ENCODE measurements at regions not wholly inside any gene's neighbourhood (a gene's known extent, or its start where the extent isn't known, plus 50 kb on each side); places are given as distances from the start of the nearest gene placed in this dataset.

GRCh38 chr4:14812101-14812500 is 190.2 kb upstream of the CPEB2 start:
- H3K79me2 ChIP-seq (ENCODE audit: low read depth): no peaks in the 10 kb centered on the region
- no peaks in the 10 kb centered on the region for H3K27me3 ChIP-seq
- Mint-ChIP-seq H3K27ac (no peak overlapping the region), H3K27me3 (ENCODE audit: insufficient read depth, low read depth) (no peaks in the 10 kb centered on the region), H3K36me3 (no peaks in the 10 kb centered on the region), H3K4me1 (no peaks in the 10 kb centered on the region), H3K4me3 (no peak overlapping the region), H3K9me3 (no peaks in the 10 kb centered on the region)
- H3K4me3 ChIP-seq: no peak overlapping the region
- no peak overlapping the region for H3K27ac ChIP-seq
- no peaks in the 10 kb centered on the region for H3K9me3 ChIP-seq (ENCODE audit: low read depth)
- no peaks in the 10 kb centered on the region for H3K36me3 ChIP-seq
- no peak for DNase-seq (ENCODE audit: low spot score)
- H4K20me1 ChIP-seq (ENCODE audit: low read depth): no peaks in the 10 kb centered on the region
- no peaks in the 10 kb centered on the region for H3F3A ChIP-seq (ENCODE audit: low read depth)
- no peak overlapping the region for H3K4me2 ChIP-seq
- no peaks in the 10 kb centered on the region for H3K4me1 ChIP-seq
- no peak overlapping the region for H2AFZ ChIP-seq (replicated peaks)
- TF ChIP-seq CTCF (IDR thresholded peaks at IDR 0.05) (no peak), EZH2 (IDR thresholded peaks at IDR 0.05) (no peak), EZH2phosphoT487 (IDR thresholded peaks at IDR 0.05) (no peak)
- H3K9ac ChIP-seq: no peak overlapping the region

GRCh38 chr4:14816623-14817261 is 185.5 kb upstream of the CPEB2 start:
- Histone ChIP-seq H3K4me1 (no peaks in the 10 kb centered on the region), H3F3A (ENCODE audit: low read depth) (no peaks in the 10 kb centered on the region), H3K27me3 (no peaks in the 10 kb centered on the region), H3K9me3 (ENCODE audit: low read depth) (no peaks in the 10 kb centered on the region), H3K27ac (no peak overlapping the region), H3K9ac (no peak overlapping the region), H3K79me2 (ENCODE audit: low read depth) (no peaks in the 10 kb centered on the region), H2AFZ (replicated peaks) (no peak overlapping the region), H3K4me2 (no peak overlapping the region), H3K36me3 (no peaks in the 10 kb centered on the region), H3K4me3 (no peak overlapping the region), H4K20me1 (ENCODE audit: low read depth) (no peaks in the 10 kb centered on the region)
- no peaks in the 10 kb centered on the region for H3K4me1 Mint-ChIP-seq
- H3K27me3 Mint-ChIP-seq (ENCODE audit: insufficient read depth, low read depth): no peaks in the 10 kb centered on the region
- H3K36me3 Mint-ChIP-seq: no peaks in the 10 kb centered on the region
- H3K9me3 Mint-ChIP-seq: no peaks in the 10 kb centered on the region
- TF ChIP-seq EZH2phosphoT487 (IDR thresholded peaks at IDR 0.05): no peak
- no peak for TF ChIP-seq EZH2 (IDR thresholded peaks at IDR 0.05)
- no peak for TF ChIP-seq CTCF (IDR thresholded peaks at IDR 0.05)
- no peak for DNase-seq (ENCODE audit: low spot score)
- H3K4me3 Mint-ChIP-seq: no peak overlapping the region
- H3K27ac Mint-ChIP-seq: no peak overlapping the region

DNA sequence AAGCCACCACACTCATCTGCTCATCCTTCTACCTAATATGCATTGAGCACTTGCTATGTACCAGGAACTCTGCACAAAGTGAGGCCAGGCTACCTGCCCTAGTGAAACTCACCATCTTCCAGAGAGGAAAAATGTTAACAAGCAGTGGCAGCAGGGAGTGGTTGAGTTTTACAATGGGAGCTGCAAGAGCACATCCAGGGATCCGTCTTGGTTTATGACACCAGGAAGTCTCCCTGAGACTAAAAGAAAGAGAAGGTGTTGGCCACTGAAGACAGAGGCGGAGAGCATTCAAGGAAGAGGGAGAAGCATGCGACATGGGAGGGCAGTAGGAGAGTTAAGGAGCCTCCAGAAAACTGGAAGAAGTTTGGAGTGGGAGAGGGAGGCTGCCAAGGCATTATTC is 178.1 kb upstream of the CPEB2 start:
- Mint-ChIP-seq H3K4me3 (no peak overlapping the region), H3K27ac (no peak overlapping the region), H3K9me3 (no peaks in the 10 kb centered on the region), H3K27me3 (ENCODE audit: insufficient read depth, low read depth) (peaks cover 6% of the 10 kb centered on the region), H3K36me3 (no peaks in the 10 kb centered on the region), H3K4me1 (peaks cover 5% of the 10 kb centered on the region)
- no peaks in the 10 kb centered on the region for H3K27me3 ChIP-seq
- no peaks in the 10 kb centered on the region for H3K36me3 ChIP-seq
- TF ChIP-seq EZH2 (IDR thresholded peaks at IDR 0.05) (no peak), CTCF (IDR thresholded peaks at IDR 0.05) (no peak), EZH2phosphoT487 (IDR thresholded peaks at IDR 0.05) (no peak)
- no peak overlapping the region for H3K27ac ChIP-seq
- no peaks in the 10 kb centered on the region for H3K4me1 ChIP-seq
- H3K79me2 ChIP-seq (ENCODE audit: low read depth): no peaks in the 10 kb centered on the region
- H3F3A ChIP-seq (ENCODE audit: low read depth): no peaks in the 10 kb centered on the region
- no peak overlapping the region for H3K4me2 ChIP-seq
- H3K9me3 ChIP-seq (ENCODE audit: low read depth): no peaks in the 10 kb centered on the region
- no peaks in the 10 kb centered on the region for H4K20me1 ChIP-seq (ENCODE audit: low read depth)
- H3K9ac ChIP-seq: no peak overlapping the region
- DNase-seq (ENCODE audit: low spot score): no peak
- no peak overlapping the region for H3K4me3 ChIP-seq
- H2AFZ ChIP-seq (replicated peaks): no peak overlapping the region
